ENCODE measurements at regions not wholly inside any gene's neighbourhood (a gene's known extent, or its start where the extent isn't known, plus 50 kb on each side); places are given as distances from the start of the nearest gene placed in this dataset.

DNA sequence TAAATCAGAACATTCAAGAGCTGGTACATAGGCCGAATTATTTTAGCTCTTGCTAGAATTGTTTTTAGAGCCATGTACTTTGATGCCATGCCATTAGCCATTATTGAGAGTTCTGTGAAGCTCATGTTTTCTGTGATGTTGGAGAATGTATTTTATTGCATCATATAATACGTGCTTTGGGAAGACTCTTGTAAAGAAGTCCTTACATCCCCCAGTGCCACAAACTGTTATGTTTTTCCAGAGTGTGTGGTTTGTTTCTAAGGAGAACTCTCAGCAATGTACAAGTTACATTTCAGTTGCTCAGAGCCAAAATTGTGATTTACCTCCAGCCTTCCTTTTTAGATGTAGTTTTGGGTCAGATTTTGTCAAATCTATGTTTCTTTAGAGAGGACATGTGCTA, 148.6 kb downstream of the HAUS1 start:
- H2AFZ ChIP-seq: no peak overlapping the region
- WGBS (ENCODE audit: low lambda C conversion rate, missing lambda C conversion rate): 78% methylated on average over 2 of the region's 2 CpGs
- H3K79me2 ChIP-seq: peaks cover 10% of the 10 kb centered on the region
- H3K27me3 ChIP-seq: no peaks in the 10 kb centered on the region
- no peak overlapping the region for H3K4me2 ChIP-seq
- TF ChIP-seq EZH2phosphoT487 (IDR thresholded peaks at IDR 0.05; ENCODE audit: low read depth, severe bottlenecking, unreplicated experiment) (no peak), EZH2 (IDR thresholded peaks at IDR 0.05; ENCODE audit: borderline replicate concordance) (no peak)
- TF ChIP-seq, protein P1, sequence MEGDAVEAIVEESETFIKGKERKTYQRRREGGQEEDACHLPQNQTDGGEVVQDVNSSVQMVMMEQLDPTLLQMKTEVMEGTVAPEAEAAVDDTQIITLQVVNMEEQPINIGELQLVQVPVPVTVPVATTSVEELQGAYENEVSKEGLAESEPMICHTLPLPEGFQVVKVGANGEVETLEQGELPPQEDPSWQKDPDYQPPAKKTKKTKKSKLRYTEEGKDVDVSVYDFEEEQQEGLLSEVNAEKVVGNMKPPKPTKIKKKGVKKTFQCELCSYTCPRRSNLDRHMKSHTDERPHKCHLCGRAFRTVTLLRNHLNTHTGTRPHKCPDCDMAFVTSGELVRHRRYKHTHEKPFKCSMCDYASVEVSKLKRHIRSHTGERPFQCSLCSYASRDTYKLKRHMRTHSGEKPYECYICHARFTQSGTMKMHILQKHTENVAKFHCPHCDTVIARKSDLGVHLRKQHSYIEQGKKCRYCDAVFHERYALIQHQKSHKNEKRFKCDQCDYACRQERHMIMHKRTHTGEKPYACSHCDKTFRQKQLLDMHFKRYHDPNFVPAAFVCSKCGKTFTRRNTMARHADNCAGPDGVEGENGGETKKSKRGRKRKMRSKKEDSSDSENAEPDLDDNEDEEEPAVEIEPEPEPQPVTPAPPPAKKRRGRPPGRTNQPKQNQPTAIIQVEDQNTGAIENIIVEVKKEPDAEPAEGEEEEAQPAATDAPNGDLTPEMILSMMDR (IDR thresholded peaks at IDR 0.05; ENCODE audit: poor library complexity): no peak
- no peak overlapping the region for H3K4me3 ChIP-seq
- H3K4me1 ChIP-seq (ENCODE audit: insufficient read depth): peaks cover 15% of the 10 kb centered on the region
- H4K20me1 ChIP-seq (ENCODE audit: insufficient read depth, poor library complexity, severe bottlenecking): no peaks in the 10 kb centered on the region
- no peaks in the 10 kb centered on the region for H3K9me2 ChIP-seq (replicated peaks; ENCODE audit: insufficient read depth)
- no peak overlapping the region for H3K27ac ChIP-seq
- no peaks in the 10 kb centered on the region for H3K36me3 ChIP-seq (replicated peaks; ENCODE audit: insufficient read depth, low read depth)
- H3K9me3 ChIP-seq (ENCODE audit: low read depth): no peaks in the 10 kb centered on the region
- DNase-seq (ENCODE audit: low spot score): no peak

DNA sequence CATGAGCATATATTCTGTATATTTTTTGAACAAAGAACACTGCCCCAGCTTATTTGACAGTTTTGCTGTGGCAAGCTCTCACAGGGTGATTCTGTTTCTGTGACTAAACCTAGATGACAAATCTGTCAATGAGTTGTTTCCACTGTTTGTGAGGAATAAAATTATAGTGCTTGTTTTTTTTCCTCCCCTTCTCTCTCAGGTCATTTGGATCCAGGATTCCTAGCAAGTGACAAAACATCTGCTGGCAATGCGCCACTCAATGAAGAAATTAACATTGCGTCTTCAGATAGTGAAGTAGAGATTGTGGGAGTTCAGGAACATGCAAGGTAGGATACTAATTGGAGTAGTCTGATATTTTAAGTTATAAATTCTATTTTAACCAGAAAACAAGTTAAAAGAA, 149.3 kb downstream of the HAUS1 start:
- Histone ChIP-seq H3K9me2 (replicated peaks; ENCODE audit: insufficient read depth) (no peaks in the 10 kb centered on the region), H4K20me1 (ENCODE audit: insufficient read depth, poor library complexity, severe bottlenecking) (no peaks in the 10 kb centered on the region), H3K4me2 (no peak overlapping the region), H3K27me3 (no peaks in the 10 kb centered on the region), H3K36me3 (replicated peaks; ENCODE audit: insufficient read depth, low read depth) (no peaks in the 10 kb centered on the region), H3K27ac (no peak overlapping the region), H3K79me2 (peaks cover 14% of the 10 kb centered on the region), H3K9me3 (ENCODE audit: low read depth) (no peaks in the 10 kb centered on the region), H2AFZ (no peak overlapping the region), H3K4me1 (ENCODE audit: insufficient read depth) (peaks cover 15% of the 10 kb centered on the region), H3K4me3 (no peak overlapping the region)
- DNase-seq (ENCODE audit: low spot score): no peak
- no peak for TF ChIP-seq EZH2 (IDR thresholded peaks at IDR 0.05; ENCODE audit: borderline replicate concordance)
- TF ChIP-seq, protein P1 (IDR thresholded peaks at IDR 0.05; ENCODE audit: poor library complexity): no peak
- no peak for TF ChIP-seq EZH2phosphoT487 (IDR thresholded peaks at IDR 0.05; ENCODE audit: low read depth, severe bottlenecking, unreplicated experiment)
- 91% methylated on average over 2 of the region's 2 CpGs for WGBS (ENCODE audit: low lambda C conversion rate, missing lambda C conversion rate)

DNA sequence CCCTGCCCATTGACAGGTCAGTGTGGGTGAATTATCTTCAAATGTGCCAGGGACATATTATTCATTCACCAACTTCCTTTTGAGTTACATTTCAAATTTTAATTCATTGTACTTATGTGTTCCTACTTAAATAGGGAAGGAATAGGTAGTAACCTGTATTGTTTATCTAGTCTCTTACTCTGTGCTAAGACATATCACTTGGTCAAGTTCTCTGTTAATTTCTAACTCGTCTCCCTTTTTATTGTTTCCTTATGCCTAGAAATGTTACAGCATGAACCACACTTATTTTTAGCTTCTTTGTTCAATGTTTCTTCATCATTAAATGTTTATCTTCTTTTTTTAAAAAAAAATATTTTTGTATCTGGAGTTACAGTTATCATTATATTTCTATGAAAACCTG, 151.9 kb downstream of the HAUS1 start:
- Histone ChIP-seq H3K4me1 (ENCODE audit: insufficient read depth) (peaks cover 10% of the 10 kb centered on the region), H2AFZ (no peak overlapping the region), H3K4me3 (no peak overlapping the region), H3K4me2 (no peak overlapping the region), H3K79me2 (peaks cover 24% of the 10 kb centered on the region), H3K27ac (no peak overlapping the region), H4K20me1 (ENCODE audit: insufficient read depth, poor library complexity, severe bottlenecking) (no peaks in the 10 kb centered on the region), H3K36me3 (replicated peaks; ENCODE audit: insufficient read depth, low read depth) (no peaks in the 10 kb centered on the region), H3K9me3 (ENCODE audit: low read depth) (no peaks in the 10 kb centered on the region), H3K27me3 (no peaks in the 10 kb centered on the region), H3K9me2 (replicated peaks; ENCODE audit: insufficient read depth) (no peaks in the 10 kb centered on the region)
- 44% methylated on average over 1 of the region's 1 CpG for WGBS (ENCODE audit: low lambda C conversion rate, missing lambda C conversion rate)
- DNase-seq (ENCODE audit: low spot score): no peak
- TF ChIP-seq, protein P1 (IDR thresholded peaks at IDR 0.05; ENCODE audit: poor library complexity): no peak
- TF ChIP-seq EZH2 (IDR thresholded peaks at IDR 0.05; ENCODE audit: borderline replicate concordance) (no peak), EZH2phosphoT487 (IDR thresholded peaks at IDR 0.05; ENCODE audit: low read depth, severe bottlenecking, unreplicated experiment) (no peak)

DNA sequence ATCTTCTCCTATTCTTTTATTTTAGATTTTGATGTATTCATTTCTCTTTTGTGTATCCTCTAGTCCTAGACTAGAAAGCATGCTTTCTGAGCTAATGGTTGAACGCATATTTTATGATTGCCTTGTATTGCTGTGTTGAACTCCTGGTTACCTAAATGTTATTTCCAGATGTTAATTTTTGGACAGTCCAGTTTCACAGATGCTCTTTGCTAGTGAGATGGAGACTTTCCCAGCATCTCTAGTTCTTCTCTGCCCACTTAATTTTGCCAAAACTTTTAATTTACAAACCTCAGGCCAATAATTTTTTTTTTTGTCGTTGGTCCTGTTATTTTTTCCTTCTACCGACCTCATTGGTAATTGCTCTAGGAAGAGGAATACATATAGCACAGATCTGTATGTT, 153.2 kb downstream of the HAUS1 start:
- H3K4me3 ChIP-seq: no peak overlapping the region
- no peak overlapping the region for H2AFZ ChIP-seq
- H4K20me1 ChIP-seq (ENCODE audit: insufficient read depth, poor library complexity, severe bottlenecking): no peaks in the 10 kb centered on the region
- H3K27me3 ChIP-seq: no peaks in the 10 kb centered on the region
- H3K9me3 ChIP-seq (ENCODE audit: low read depth): no peaks in the 10 kb centered on the region
- H3K4me1 ChIP-seq (ENCODE audit: insufficient read depth): peaks cover 7% of the 10 kb centered on the region
- no peaks in the 10 kb centered on the region for H3K9me2 ChIP-seq (replicated peaks; ENCODE audit: insufficient read depth)
- peaks cover 22% of the 10 kb centered on the region for H3K79me2 ChIP-seq
- H3K4me2 ChIP-seq: no peak overlapping the region
- TF ChIP-seq, protein P1 (IDR thresholded peaks at IDR 0.05; ENCODE audit: poor library complexity): no peak
- TF ChIP-seq EZH2phosphoT487 (IDR thresholded peaks at IDR 0.05; ENCODE audit: low read depth, severe bottlenecking, unreplicated experiment): no peak
- TF ChIP-seq EZH2 (IDR thresholded peaks at IDR 0.05; ENCODE audit: borderline replicate concordance): no peak
- no peaks in the 10 kb centered on the region for H3K36me3 ChIP-seq (replicated peaks; ENCODE audit: insufficient read depth, low read depth)
- 97% methylated on average over 3 of the region's 3 CpGs for WGBS (ENCODE audit: low lambda C conversion rate, missing lambda C conversion rate)
- no peak overlapping the region for H3K27ac ChIP-seq
- no peak for DNase-seq (ENCODE audit: low spot score)

All from hepatocyte (in vitro differentiated cells).